SIG-M5 treated with dmso at 0.1 percent for 504 hours (cell line): ENCODE measurements at regions not wholly inside any gene's neighbourhood (a gene's known extent, or its start where the extent isn't known, plus 50 kb on each side); places are given as distances from the start of the nearest gene placed in this dataset.

ENCODE experiments used
- DNase-seq: peaks from one replicate; lab custom pipeline; 2025; ENCODE audit not compliant: unreplicated experiment; lab: John Stamatoyannopoulos, UW

- no peak for DNase-seq
These were observed 378.2 kb upstream of the BTBD3 start for GRCh38 chr20:11539450-11539849.

GRCh38 chr20:11540558-11540957 lies 377.1 kb upstream of the BTBD3 start:
- DNase-seq = no peak

GRCh38 chr20:11542645-11543044 lies 375.0 kb upstream of the BTBD3 start:
- no peak for DNase-seq

DNA sequence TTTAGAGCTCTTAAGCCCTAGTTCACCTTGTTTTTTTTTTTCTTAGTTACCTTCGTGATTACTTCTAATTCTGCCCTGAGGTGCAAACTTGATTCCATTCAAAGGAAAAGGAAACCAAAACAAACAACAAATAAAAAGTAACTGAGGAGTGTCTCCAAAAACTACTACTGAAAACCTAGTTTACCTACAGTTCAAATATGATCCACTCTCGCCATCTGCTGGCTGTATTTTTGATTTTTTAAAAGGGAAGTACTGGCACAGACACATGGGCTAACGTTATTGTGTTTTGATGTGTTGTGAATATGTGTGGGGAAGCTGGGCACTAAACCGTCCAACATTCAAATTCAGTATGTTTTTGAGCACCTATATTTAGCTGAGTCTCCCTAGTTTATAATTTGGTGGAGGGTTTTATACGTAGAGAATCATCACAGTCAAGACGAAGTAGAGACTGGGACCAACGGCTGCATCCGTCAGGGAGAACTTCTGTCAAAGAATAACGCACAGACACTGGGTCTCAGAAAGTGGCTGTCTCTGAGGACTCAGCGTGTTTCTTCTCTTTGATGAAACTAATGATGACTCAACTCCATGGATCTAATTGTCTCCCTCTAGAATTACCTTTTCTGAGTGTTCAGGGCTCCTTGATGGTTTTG lies 373.5 kb upstream of the BTBD3 start:
- DNase-seq = peak; percentile 69

DNA sequence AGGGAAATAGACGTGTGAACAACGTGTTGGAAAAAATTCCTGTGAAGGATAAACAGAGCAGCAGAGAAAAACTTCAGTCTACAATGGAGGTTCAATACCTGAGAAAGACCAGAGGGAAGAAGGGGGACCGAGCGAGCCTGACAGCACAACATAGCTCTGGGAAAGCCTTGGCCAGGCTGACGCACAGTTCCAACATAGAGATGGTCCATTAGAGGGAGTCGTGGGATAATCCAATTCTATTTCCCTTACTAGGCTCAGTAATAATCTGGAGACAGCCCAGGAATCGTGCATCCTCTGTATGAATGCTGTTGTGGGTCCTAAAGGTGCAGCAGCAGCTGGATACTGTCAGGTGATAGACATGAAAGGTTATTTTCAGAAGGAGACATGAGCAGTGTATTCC lies 370.8 kb upstream of the BTBD3 start:
- DNase-seq = no peak

DNA sequence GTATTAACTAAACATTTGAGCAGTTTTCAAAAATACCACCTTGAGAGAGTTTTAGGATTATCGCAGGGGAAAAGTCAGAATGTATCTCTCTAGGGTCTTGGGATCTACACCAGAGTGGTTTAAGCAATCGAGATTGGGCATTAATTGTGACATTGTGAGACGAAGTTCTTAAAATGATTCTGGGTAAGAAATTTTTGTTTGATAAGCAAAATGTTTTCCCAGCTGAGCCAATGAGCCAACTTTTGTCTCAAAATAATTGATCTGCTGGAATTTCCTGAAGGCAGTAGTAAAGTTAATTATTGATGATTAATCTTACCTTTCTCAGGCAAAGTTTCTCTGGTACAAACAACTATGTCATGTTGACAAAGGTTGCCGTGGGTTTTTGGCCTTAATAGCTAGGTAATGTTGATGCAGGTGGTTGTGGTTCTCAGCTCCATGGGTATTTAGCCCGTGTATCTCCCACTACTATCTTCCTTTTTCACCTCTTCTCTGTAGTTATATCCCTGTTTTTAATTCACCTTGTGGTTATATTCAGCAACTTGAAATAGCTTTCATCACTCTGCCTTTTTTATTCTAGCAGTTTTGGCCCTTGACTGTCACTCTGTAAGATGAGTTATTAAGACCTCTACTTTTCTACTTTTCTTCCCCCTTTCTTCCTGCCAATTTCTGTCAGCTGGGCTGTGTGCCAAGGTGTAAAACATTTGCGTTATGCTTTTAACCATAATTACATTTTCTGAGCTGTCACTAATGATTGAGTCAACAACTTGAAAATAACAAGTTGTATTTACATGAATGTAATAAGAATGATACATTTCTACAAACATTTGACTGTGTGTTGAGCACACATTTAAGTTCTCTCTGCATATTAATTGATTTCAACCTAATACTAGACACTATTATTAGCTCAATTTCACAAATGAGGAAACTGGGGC lies 368.3 kb upstream of the BTBD3 start:
- DNase-seq = no peak

DNA sequence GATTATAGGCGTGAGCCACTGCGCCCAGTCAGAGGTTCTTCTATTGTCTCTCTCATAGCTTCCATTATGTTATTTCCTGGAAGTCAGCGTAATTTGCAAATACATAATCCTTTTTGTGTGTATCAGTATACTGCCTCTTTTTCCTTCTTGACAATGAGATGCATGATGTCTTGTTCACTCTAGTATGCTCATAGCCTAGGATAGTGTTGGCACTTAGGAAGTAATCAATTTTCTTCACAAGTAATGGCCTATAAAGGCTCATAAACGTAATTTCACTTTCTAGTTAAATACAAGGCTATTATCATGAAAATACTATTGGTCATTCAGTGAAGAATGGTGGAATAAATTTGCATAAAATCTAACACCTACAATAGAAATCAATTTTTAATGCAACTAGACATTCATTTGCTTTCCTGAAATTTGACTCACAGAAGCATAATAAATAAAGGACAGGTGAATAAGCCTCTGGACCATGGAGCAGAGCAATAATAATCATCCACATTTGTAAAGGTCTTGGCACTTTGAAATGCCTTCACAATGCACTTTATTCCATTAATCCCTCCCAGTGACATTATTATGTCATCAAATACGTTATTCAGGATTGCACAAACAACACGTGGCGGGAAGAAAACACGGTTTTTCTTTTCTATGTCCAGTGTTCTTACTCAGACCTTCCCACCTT lies 366.9 kb upstream of the BTBD3 start:
- no peak for DNase-seq

GRCh38 chr20:11551479-11551878 lies 366.2 kb upstream of the BTBD3 start:
- no peak for DNase-seq

DNA sequence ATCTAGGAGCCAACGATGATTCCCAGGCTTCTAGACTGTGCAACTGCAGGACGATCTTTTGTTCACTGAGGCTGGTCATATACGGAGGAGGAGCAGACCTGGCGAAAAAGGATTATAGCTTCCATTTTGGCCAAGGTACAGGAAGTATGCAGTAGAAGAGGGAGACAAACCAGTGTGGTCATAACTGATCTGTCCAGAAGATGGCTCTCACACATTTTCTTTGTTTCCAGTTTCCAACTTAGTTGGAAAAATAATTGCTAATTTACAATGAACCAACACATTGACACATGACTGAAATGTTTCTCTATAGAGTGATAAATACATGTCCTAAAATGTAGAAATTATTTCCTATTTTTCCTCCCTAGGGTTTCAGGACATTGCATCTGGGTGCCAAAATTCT lies 364.1 kb upstream of the BTBD3 start:
- DNase-seq = peak; percentile 3

DNA sequence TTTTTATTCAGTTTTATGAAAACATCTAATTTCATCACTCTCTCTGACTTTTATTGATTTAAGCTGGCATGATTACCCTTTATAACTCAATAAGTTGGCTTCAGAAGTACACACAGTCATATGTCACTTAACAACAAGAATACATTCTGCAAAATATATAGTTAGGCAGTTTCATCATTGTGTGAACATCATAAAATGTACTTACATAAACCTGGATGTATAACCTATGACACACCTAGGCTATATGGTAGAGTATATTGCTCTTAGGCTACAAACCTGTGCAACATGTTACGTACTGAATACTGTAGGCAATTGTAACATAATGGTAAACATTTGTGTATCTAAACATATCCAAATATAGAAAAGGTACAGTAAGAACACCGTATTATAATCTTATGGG lies 362.2 kb upstream of the BTBD3 start:
- no peak for DNase-seq

- DNase-seq = no peak
These were observed 361.3 kb upstream of the BTBD3 start for GRCh38 chr20:11556410-11556809.

DNA sequence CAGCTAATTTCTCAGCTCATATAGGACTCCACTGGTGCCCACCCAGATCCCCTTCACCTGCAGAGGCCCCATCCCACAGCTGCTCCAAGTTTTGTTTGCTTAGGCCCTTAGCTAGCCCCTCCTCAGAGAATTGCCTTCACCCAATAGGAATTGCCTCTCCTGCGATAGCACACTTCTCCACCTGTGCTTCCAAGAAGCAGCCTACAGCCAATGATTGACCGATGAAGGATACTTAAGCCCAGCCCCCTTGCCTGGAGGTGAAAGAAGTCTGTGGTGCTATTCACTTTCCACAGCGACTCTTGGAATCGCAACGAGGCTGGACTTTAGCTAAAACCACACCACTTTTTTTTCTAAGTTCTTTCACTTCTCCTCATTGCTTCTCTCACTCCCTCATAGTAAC lies 353.2 kb upstream of the BTBD3 start:
- no peak for DNase-seq

GRCh38 chr20:11569163-11569562 lies 348.5 kb upstream of the BTBD3 start:
- DNase-seq = no peak

DNA sequence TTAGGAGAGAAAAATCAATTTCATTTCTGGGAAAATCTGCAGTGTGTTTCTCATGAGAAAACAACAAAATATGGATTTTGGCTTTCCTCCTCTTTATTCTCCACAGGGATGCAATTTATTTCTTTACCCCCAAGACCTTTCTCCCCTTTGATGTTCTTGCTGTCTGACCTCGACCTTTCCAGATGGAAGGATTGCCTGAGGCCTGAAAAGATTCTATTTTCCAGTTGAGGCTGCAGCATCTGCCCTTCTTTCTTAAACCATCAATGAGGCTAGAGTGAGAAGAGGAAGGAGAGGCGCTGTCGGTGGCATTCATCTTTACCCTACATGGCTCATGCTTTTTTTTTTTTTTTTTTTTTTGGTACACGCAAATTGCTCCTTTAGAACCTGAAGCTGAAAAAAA lies 344.2 kb upstream of the BTBD3 start:
- no peak for DNase-seq

DNA sequence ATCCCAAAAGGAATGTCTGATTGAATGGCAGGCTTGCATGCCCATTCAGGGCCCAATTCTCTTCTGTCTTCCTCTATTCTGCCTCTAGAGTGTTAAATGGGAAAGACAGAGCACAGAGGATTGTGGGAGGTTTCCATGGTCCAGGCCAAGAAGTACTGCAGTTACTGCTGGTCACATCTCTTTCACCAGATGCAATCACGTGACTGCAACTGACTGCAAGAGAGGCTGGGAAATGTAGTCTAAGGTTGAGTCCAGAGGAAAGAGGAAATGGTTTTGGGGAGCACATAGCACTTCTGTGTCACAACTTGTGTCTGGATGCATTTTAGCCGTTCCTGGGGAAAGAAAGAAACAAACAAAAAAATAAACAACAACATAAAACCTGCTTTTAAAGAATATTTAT lies 336.4 kb upstream of the BTBD3 start:
- peak; percentile 2 for DNase-seq

GRCh38 chr20:11582060-11582459 lies 335.6 kb upstream of the BTBD3 start:
- no peak for DNase-seq

- no peak for DNase-seq
These were observed 331.8 kb upstream of the BTBD3 start for GRCh38 chr20:11585752-11586352.

DNA sequence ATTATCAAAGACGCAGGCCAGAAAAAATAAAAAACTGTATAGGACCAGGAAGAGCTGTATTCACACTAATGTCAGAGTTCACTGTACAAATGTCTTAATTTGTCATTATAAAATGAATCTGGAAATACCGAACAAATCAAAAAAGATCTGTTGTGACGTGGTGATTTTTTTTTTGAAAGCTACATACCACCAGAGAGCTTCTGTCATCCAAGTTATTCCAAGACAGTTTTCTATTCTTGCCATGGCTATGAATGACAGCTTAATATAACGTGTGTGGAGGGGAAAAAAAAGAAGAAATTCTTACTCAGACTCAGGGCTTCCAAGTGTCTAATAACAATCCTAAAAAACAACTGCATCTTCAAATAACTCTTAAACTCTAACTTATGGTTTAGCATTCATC lies 328.8 kb upstream of the BTBD3 start:
- DNase-seq = no peak

GRCh38 chr20:11591965-11592364 lies 325.7 kb upstream of the BTBD3 start:
- no peak for DNase-seq

GRCh38 chr20:11604339-11604738 lies 313.4 kb upstream of the BTBD3 start:
- no peak for DNase-seq

- DNase-seq = no peak
These were observed 310.6 kb upstream of the BTBD3 start for GRCh38 chr20:11607047-11607446.

GRCh38 chr20:11608736-11609135 lies 309.0 kb upstream of the BTBD3 start:
- no peak for DNase-seq
